ENCODE measurements at regions not wholly inside any gene's neighbourhood (a gene's known extent, or its start where the extent isn't known, plus 50 kb on each side); places are given as distances from the start of the nearest gene placed in this dataset.
"Not testable (repeated sequence)": the region's sequence is repeated elsewhere in the genome, so short reads cannot be mapped to it uniquely, and the experiment has no call there.

- no peaks in the 10 kb centered on the region for H3K36me3 Mint-ChIP-seq (ENCODE audit: insufficient read depth, unreplicated experiment)
- BruUV-seq (replicated peaks) = no TSS peak
- H3K4me3 Mint-ChIP-seq (ENCODE audit: unreplicated experiment) = no peak overlapping the region
- POLR2A ChIA-PET = interaction anchor here (0.8 kb wide), 1 partner anchor 8 kb away, joined by 4 read pairs; no protein-coding TSS in a partner anchor
- no peaks in the 10 kb centered on the region for H3K4me1 Mint-ChIP-seq (ENCODE audit: insufficient read depth, unreplicated experiment)
- DNase-seq (ENCODE audit: unreplicated experiment) = no peak
- intact Hi-C loops (cut with micrococcal nuclease) = no loop called here
- TF ChIP-seq CTCF (IDR thresholded peaks at IDR 0.05; ENCODE audit: unreplicated experiment) = no peak
- CTCF ChIA-PET = interaction anchor here (0.7 to 1.3 kb wide), 2 partner anchors 153 to 1268 kb away, joined by 3 to 4 read pairs; no protein-coding TSS in a partner anchor
- H3K27ac Mint-ChIP-seq (ENCODE audit: low read depth, unreplicated experiment) = no peak overlapping the region
- no peaks in the 10 kb centered on the region for H3K9me3 Mint-ChIP-seq (ENCODE audit: unreplicated experiment)
- no peaks in the 10 kb centered on the region for H3K27me3 Mint-ChIP-seq (ENCODE audit: insufficient read depth, unreplicated experiment)
These were observed 241.8 kb downstream of the CD109 start for GRCh38 chr6:73937805-73938204.

- Mint-ChIP-seq H3K9me3 (ENCODE audit: unreplicated experiment) (no peaks in the 10 kb centered on the region), H3K27me3 (ENCODE audit: insufficient read depth, unreplicated experiment) (no peaks in the 10 kb centered on the region), H3K4me1 (ENCODE audit: insufficient read depth, unreplicated experiment) (peaks cover 18% of the 10 kb centered on the region), H3K27ac (ENCODE audit: low read depth, unreplicated experiment) (no peak overlapping the region), H3K4me3 (ENCODE audit: unreplicated experiment) (no peak overlapping the region), H3K36me3 (ENCODE audit: insufficient read depth, unreplicated experiment) (no peaks in the 10 kb centered on the region)
- POLR2A ChIA-PET = interaction anchor here (0.5 kb wide), 1 partner anchor 466 kb away, joined by 3 read pairs; no protein-coding TSS in a partner anchor
- no TSS peak for BruUV-seq (replicated peaks)
- TF ChIP-seq CTCF (IDR thresholded peaks at IDR 0.05; ENCODE audit: unreplicated experiment) = no peak
- CTCF ChIA-PET = interaction anchor here (0.5 to 1.6 kb wide), 3 partner anchors 14 to 1276 kb away, joined by 3 to 11 read pairs (median 6); no protein-coding TSS in a partner anchor
- DNase-seq (ENCODE audit: unreplicated experiment) = no peak
- intact Hi-C loops (cut with micrococcal nuclease) = no loop called here
These were observed 236.9 kb downstream of the CD109 start for GRCh38 chr6:73932866-73933265.

- ChIA-PET POLR2A (interaction anchor here (0.9 to 1.6 kb wide), 8 partner anchors 9 to 1275 kb away, joined by 3 to 7 read pairs (median 3); no protein-coding TSS in a partner anchor), CTCF (interaction anchor here (0.5 to 1.5 kb wide), 7 partner anchors 35 to 1275 kb away, joined by 3 to 12 read pairs (median 4); no protein-coding TSS in a partner anchor)
- peak overlapping the region; percentile 68 for H3K27ac Mint-ChIP-seq (ENCODE audit: low read depth, unreplicated experiment)
- intact Hi-C loops (cut with micrococcal nuclease) = no loop called here
- H3K36me3 Mint-ChIP-seq (ENCODE audit: insufficient read depth, unreplicated experiment) = no peaks in the 10 kb centered on the region
- BruUV-seq (replicated peaks) = no TSS peak
- no peaks in the 10 kb centered on the region for H3K9me3 Mint-ChIP-seq (ENCODE audit: unreplicated experiment)
- peaks cover 18% of the 10 kb centered on the region for H3K4me1 Mint-ChIP-seq (ENCODE audit: insufficient read depth, unreplicated experiment)
- DNase-seq (ENCODE audit: unreplicated experiment) = peak; percentile 95
- no peaks in the 10 kb centered on the region for H3K27me3 Mint-ChIP-seq (ENCODE audit: insufficient read depth, unreplicated experiment)
- no peak for TF ChIP-seq CTCF (IDR thresholded peaks at IDR 0.05; ENCODE audit: unreplicated experiment)
- no peak overlapping the region for H3K4me3 Mint-ChIP-seq (ENCODE audit: unreplicated experiment)
These were observed 233.4 kb downstream of the CD109 start for GRCh38 chr6:73929405-73929804.

- Mint-ChIP-seq H3K36me3 (ENCODE audit: insufficient read depth, unreplicated experiment) (no peaks in the 10 kb centered on the region), H3K4me3 (ENCODE audit: unreplicated experiment) (no peak overlapping the region), H3K9me3 (ENCODE audit: unreplicated experiment) (no peaks in the 10 kb centered on the region), H3K4me1 (ENCODE audit: insufficient read depth, unreplicated experiment) (peaks cover 18% of the 10 kb centered on the region), H3K27ac (ENCODE audit: low read depth, unreplicated experiment) (no peak overlapping the region), H3K27me3 (ENCODE audit: insufficient read depth, unreplicated experiment) (no peaks in the 10 kb centered on the region)
- no TSS peak for BruUV-seq (replicated peaks)
- no peak for TF ChIP-seq CTCF (IDR thresholded peaks at IDR 0.05; ENCODE audit: unreplicated experiment)
- ChIA-PET POLR2A (no interaction called here), CTCF (interaction anchor here (0.7 kb wide), 1 partner anchor 1284 kb away, joined by 3 read pairs; no protein-coding TSS in a partner anchor)
- intact Hi-C loops (cut with micrococcal nuclease) = no loop called here
- no peak for DNase-seq (ENCODE audit: unreplicated experiment)
These were observed 231.4 kb downstream of the CD109 start for GRCh38 chr6:73927421-73927820.

- H3K4me3 Mint-ChIP-seq (ENCODE audit: unreplicated experiment); H3K27me3 Mint-ChIP-seq (ENCODE audit: insufficient read depth, unreplicated experiment); POLR2A ChIA-PET; H3K9me3 Mint-ChIP-seq (ENCODE audit: unreplicated experiment); intact Hi-C loops (cut with micrococcal nuclease); BruUV-seq (replicated peaks); DNase-seq (ENCODE audit: unreplicated experiment); H3K27ac Mint-ChIP-seq (ENCODE audit: low read depth, unreplicated experiment); H3K36me3 Mint-ChIP-seq (ENCODE audit: insufficient read depth, unreplicated experiment): not testable (repeated sequence)
- peaks cover 18% of the 10 kb centered on the region for H3K4me1 Mint-ChIP-seq (ENCODE audit: insufficient read depth, unreplicated experiment)
- CTCF ChIA-PET = interaction anchor here (0.6 kb wide), 2 partner anchors 272 to 1281 kb away, joined by 3 to 4 read pairs; no protein-coding TSS in a partner anchor
These were observed 229.7 kb downstream of the CD109 start for GRCh38 chr6:73925703-73926102.
